ENCODE measurements at regions not wholly inside any gene's neighbourhood (a gene's known extent, or its start where the extent isn't known, plus 50 kb on each side); places are given as distances from the start of the nearest gene placed in this dataset.

- Histone ChIP-seq H3K4me3 (replicated peaks; ENCODE audit: insufficient read depth, low read length) (no peak overlapping the region), H3K27ac (replicated peaks) (no peak overlapping the region), H3K27me3 (ENCODE audit: insufficient read depth, poor library complexity, severe bottlenecking) (no peaks in the 10 kb centered on the region)
- no peak for DNase-seq (ENCODE audit: low read depth in 1 of 2, low spot score in 1 of 2)
- TF ChIP-seq, protein P1, sequence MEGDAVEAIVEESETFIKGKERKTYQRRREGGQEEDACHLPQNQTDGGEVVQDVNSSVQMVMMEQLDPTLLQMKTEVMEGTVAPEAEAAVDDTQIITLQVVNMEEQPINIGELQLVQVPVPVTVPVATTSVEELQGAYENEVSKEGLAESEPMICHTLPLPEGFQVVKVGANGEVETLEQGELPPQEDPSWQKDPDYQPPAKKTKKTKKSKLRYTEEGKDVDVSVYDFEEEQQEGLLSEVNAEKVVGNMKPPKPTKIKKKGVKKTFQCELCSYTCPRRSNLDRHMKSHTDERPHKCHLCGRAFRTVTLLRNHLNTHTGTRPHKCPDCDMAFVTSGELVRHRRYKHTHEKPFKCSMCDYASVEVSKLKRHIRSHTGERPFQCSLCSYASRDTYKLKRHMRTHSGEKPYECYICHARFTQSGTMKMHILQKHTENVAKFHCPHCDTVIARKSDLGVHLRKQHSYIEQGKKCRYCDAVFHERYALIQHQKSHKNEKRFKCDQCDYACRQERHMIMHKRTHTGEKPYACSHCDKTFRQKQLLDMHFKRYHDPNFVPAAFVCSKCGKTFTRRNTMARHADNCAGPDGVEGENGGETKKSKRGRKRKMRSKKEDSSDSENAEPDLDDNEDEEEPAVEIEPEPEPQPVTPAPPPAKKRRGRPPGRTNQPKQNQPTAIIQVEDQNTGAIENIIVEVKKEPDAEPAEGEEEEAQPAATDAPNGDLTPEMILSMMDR (IDR thresholded peaks at IDR 0.05; ENCODE audit: insufficient read depth, low read length), result no peak
- TF ChIP-seq GABPA (IDR thresholded peaks at IDR 0.05; ENCODE audit: low read depth) (no peak), POLR2AphosphoS5 (IDR thresholded peaks at IDR 0.05; ENCODE audit: low read depth) (no peak), SPI1 (IDR thresholded peaks at IDR 0.05; ENCODE audit: borderline replicate concordance, low read depth) (no peak)
- TF ChIP-seq, protein P2, sequence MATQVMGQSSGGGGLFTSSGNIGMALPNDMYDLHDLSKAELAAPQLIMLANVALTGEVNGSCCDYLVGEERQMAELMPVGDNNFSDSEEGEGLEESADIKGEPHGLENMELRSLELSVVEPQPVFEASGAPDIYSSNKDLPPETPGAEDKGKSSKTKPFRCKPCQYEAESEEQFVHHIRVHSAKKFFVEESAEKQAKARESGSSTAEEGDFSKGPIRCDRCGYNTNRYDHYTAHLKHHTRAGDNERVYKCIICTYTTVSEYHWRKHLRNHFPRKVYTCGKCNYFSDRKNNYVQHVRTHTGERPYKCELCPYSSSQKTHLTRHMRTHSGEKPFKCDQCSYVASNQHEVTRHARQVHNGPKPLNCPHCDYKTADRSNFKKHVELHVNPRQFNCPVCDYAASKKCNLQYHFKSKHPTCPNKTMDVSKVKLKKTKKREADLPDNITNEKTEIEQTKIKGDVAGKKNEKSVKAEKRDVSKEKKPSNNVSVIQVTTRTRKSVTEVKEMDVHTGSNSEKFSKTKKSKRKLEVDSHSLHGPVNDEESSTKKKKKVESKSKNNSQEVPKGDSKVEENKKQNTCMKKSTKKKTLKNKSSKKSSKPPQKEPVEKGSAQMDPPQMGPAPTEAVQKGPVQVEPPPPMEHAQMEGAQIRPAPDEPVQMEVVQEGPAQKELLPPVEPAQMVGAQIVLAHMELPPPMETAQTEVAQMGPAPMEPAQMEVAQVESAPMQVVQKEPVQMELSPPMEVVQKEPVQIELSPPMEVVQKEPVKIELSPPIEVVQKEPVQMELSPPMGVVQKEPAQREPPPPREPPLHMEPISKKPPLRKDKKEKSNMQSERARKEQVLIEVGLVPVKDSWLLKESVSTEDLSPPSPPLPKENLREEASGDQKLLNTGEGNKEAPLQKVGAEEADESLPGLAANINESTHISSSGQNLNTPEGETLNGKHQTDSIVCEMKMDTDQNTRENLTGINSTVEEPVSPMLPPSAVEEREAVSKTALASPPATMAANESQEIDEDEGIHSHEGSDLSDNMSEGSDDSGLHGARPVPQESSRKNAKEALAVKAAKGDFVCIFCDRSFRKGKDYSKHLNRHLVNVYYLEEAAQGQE (IDR thresholded peaks at IDR 0.05; ENCODE audit: insufficient replicate concordance, low read depth), result no peak
Observed at GRCh38 chr12:127675936-127676335, 591.0 kb upstream of the TMEM132C start.

- H3K4me3 ChIP-seq (replicated peaks; ENCODE audit: insufficient read depth, low read length), result no peak overlapping the region
- TF ChIP-seq, protein P2 (IDR thresholded peaks at IDR 0.05; ENCODE audit: insufficient replicate concordance, low read depth), result no peak
- TF ChIP-seq SPI1 (IDR thresholded peaks at IDR 0.05; ENCODE audit: borderline replicate concordance, low read depth) (no peak), GABPA (IDR thresholded peaks at IDR 0.05; ENCODE audit: low read depth) (no peak), POLR2AphosphoS5 (IDR thresholded peaks at IDR 0.05; ENCODE audit: low read depth) (no peak)
- TF ChIP-seq, protein P1 (IDR thresholded peaks at IDR 0.05; ENCODE audit: insufficient read depth, low read length), result peak; percentile 42
- H3K27ac ChIP-seq (replicated peaks), result no peak overlapping the region
- peak; percentile 5 to 46 for DNase-seq (ENCODE audit: low read depth in 1 of 2, low spot score in 1 of 2)
- no peaks in the 10 kb centered on the region for H3K27me3 ChIP-seq (ENCODE audit: insufficient read depth, poor library complexity, severe bottlenecking)
Observed at GRCh38 chr12:127677537-127678131, 589.3 kb upstream of the TMEM132C start.

DNA sequence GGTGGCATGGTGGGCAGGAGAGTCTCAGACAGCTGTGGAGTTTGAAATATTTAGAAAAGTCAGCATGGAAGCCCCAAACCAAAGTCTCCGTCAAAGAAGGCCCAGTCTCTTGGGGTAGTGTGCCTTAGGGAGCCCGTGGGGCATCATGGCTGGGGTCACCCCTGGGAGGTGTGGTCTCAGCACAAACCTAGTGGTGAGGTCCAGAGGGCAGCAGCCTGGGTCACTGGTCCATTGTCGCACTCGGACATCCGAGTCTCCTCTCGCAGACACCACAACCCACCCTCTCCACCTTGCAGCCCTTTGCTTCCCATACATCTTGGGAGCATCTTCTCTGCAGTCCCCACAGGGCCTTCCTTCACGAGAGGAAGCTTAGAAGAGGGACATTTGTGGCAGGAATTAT, 588.0 kb upstream of the TMEM132C start:
- no peak for DNase-seq (ENCODE audit: low read depth in 1 of 2, low spot score in 1 of 2)
- no peak overlapping the region for H3K27ac ChIP-seq (replicated peaks)
- TF ChIP-seq POLR2AphosphoS5 (IDR thresholded peaks at IDR 0.05; ENCODE audit: low read depth) (no peak), SPI1 (IDR thresholded peaks at IDR 0.05; ENCODE audit: borderline replicate concordance, low read depth) (no peak), GABPA (IDR thresholded peaks at IDR 0.05; ENCODE audit: low read depth) (no peak)
- TF ChIP-seq, protein P1 (IDR thresholded peaks at IDR 0.05; ENCODE audit: insufficient read depth, low read length), result no peak
- TF ChIP-seq, protein P2 (IDR thresholded peaks at IDR 0.05; ENCODE audit: insufficient replicate concordance, low read depth), result no peak
- H3K27me3 ChIP-seq (ENCODE audit: insufficient read depth, poor library complexity, severe bottlenecking), result no peaks in the 10 kb centered on the region
- no peak overlapping the region for H3K4me3 ChIP-seq (replicated peaks; ENCODE audit: insufficient read depth, low read length)

Data from HL-60 (cell line).